ENCODE measurements at regions not wholly inside any gene's neighbourhood (a gene's known extent, or its start where the extent isn't known, plus 50 kb on each side); places are given as distances from the start of the nearest gene placed in this dataset.
A peak's percentile ranks its signal among the peaks of the same experiment; 100 is the strongest.
"Not testable (repeated sequence)": the region's sequence is repeated elsewhere in the genome, so short reads cannot be mapped to it uniquely, and the experiment has no call there.

DNA sequence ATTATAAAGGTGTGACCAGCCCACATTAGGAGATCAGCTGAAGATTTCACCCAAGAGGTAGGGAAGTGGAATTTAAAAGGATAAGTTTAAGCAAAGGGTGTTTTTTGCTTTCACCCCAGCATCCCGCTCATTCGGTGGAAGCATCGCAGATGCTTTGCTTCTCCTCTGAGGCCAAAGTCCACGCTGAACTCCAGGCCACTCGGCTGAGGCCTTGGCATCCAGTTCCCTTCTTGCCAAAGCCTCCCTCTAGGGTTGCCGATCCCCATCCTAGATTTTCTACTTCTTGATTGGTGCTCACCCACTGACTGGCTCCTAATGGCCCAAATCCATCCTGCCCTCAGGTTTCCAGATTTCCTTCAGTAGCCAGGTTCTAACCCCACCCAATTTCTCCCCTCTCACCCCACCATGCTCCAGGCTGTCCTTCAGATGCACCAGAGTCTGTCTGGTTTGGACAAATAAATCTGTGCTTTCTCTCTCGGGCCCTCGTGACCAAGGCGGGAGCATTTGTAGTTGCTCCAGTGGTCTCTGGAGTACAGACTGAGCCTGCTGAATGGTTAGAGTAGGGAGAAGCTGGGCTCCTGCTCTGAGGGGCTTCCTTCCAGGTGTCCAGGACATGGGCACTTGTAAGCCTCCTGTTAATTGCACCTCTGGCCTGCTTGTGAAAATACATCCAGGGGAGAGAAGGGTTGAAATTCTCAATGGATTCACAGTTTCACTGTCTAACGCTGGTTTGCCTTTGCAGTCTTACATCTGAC, 193.2 kb downstream of the C1orf94 start:
- no peak overlapping the region for H3K4me3 ChIP-seq (ENCODE audit: low read depth, poor library complexity, severe bottlenecking)
- no peak for TF ChIP-seq CTCF (IDR thresholded peaks at IDR 0.05)
- no peak for TF ChIP-seq POLR2A (IDR thresholded peaks at IDR 0.05)
- 90 to 93% methylated on average over 10 of the region's 10 CpGs for WGBS, 2 donors
- peak in 1 of 2 donors; percentile 62 for DNase-seq (ENCODE audit: low spot score in 2 of 2)
- intact Hi-C loops (cut with DNase I; ENCODE audit: low total_unique reads): no loop called here

DNA sequence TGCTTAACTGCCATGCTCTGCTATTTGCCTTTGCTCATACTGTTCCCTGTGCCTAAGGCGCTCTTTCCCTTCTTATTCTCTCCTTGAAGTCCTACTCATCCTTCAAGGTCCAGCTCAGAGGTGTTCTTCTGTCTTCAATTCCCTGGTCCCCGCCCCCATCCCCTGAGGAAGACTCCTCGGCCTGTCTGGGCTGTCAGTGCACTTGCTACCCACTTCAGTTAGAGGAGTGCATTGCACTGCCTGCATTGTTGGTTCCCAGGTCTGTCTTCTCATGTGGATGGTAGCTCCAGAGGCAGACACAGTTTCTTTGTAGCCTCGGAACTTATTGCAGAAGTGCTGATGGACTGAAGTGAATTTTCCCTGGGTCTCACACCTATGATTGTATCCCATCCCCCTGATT, 194.0 kb downstream of the C1orf94 start:
- 72 to 81% methylated on average over 4 of the region's 4 CpGs for WGBS, 2 donors
- DNase-seq (ENCODE audit: low spot score in 2 of 2): peak in 1 of 2 donors; percentile 66
- no peak overlapping the region for H3K4me3 ChIP-seq (ENCODE audit: low read depth, poor library complexity, severe bottlenecking)
- TF ChIP-seq POLR2A (IDR thresholded peaks at IDR 0.05) (no peak), CTCF (IDR thresholded peaks at IDR 0.05) (no peak)
- intact Hi-C loops (cut with DNase I; ENCODE audit: low total_unique reads): no loop called here

DNA sequence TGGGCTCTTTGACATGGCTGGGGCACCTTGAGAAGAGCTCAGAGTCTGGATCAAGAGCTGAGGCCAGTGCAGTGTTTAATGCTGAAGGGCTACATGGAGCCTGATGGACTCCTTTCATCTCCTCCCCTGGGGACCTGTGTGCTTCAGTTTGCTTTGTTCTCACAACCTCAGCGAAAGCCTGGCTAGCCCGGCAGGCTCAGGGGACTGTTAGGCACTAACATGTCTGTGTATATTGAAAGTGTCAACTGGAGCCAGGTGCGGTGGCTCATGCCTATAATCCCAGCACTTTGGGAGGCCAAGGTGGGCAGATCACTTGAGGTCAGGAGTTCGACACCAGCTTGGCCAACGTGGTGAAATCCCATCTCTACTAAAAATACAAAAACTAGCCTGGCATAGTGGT, 194.5 kb downstream of the C1orf94 start:
- peak in 1 of 2 donors; percentile 69 for DNase-seq (ENCODE audit: low spot score in 2 of 2)
- 72 to 80% methylated on average over 5 of the region's 5 CpGs for WGBS, 2 donors
- H3K4me3 ChIP-seq (ENCODE audit: low read depth, poor library complexity, severe bottlenecking); intact Hi-C loops (cut with DNase I; ENCODE audit: low total_unique reads): not testable (repeated sequence)

GRCh38 chr1:34371829-34372532, 195.3 kb downstream of the C1orf94 start:
- H3K4me3 ChIP-seq (ENCODE audit: low read depth, poor library complexity, severe bottlenecking): no peak overlapping the region
- intact Hi-C loops (cut with DNase I; ENCODE audit: low total_unique reads): no loop called here
- peak in 1 of 2 donors; percentile 48 for DNase-seq (ENCODE audit: low spot score in 2 of 2)
- no peak for TF ChIP-seq POLR2A (IDR thresholded peaks at IDR 0.05)
- TF ChIP-seq CTCF (IDR thresholded peaks at IDR 0.05): no peak
- WGBS, 2 donors: 68 to 94% methylated on average over 1 of the region's 1 CpG

GRCh38 chr1:34372891-34373290, 196.2 kb downstream of the C1orf94 start:
- TF ChIP-seq POLR2A (IDR thresholded peaks at IDR 0.05): no peak
- TF ChIP-seq CTCF (IDR thresholded peaks at IDR 0.05): no peak
- H3K4me3 ChIP-seq (ENCODE audit: low read depth, poor library complexity, severe bottlenecking): no peak overlapping the region
- DNase-seq (ENCODE audit: low spot score in 2 of 2): peak in 1 of 2 donors; percentile 64
- intact Hi-C loops (cut with DNase I; ENCODE audit: low total_unique reads): no loop called here
- 38 to 56% methylated on average over 1 of the region's 1 CpG for WGBS, 2 donors

DNA sequence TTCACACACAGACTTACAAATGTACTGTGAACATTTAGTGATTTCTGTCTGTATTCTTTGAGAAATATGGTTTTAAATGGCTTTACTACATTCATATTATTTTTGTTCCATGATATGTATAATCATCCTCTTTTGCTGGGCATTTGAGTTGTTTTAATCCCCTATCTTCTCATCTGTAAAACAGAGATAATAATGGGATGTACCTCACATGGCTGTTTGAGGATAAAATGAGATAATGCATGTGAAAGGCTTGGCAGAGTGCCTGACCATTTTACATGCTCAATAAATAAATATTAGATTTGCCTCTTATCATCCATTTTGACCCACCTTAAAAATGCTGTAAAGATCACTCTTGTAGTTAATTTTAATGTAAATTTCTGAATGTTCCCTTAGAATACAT, 197.2 kb downstream of the C1orf94 start:
- no peak for DNase-seq (ENCODE audit: low spot score in 2 of 2)
- intact Hi-C loops (cut with DNase I; ENCODE audit: low total_unique reads): no loop called here
- H3K4me3 ChIP-seq (ENCODE audit: low read depth, poor library complexity, severe bottlenecking): no peak overlapping the region
- no peak for TF ChIP-seq CTCF (IDR thresholded peaks at IDR 0.05)
- TF ChIP-seq POLR2A (IDR thresholded peaks at IDR 0.05): no peak

Measured in lower leg skin (tissue), 4 donors.